ENCODE measurements at regions not wholly inside any gene's neighbourhood (a gene's known extent, or its start where the extent isn't known, plus 50 kb on each side); places are given as distances from the start of the nearest gene placed in this dataset.

- TF ChIP-seq, protein P1, sequence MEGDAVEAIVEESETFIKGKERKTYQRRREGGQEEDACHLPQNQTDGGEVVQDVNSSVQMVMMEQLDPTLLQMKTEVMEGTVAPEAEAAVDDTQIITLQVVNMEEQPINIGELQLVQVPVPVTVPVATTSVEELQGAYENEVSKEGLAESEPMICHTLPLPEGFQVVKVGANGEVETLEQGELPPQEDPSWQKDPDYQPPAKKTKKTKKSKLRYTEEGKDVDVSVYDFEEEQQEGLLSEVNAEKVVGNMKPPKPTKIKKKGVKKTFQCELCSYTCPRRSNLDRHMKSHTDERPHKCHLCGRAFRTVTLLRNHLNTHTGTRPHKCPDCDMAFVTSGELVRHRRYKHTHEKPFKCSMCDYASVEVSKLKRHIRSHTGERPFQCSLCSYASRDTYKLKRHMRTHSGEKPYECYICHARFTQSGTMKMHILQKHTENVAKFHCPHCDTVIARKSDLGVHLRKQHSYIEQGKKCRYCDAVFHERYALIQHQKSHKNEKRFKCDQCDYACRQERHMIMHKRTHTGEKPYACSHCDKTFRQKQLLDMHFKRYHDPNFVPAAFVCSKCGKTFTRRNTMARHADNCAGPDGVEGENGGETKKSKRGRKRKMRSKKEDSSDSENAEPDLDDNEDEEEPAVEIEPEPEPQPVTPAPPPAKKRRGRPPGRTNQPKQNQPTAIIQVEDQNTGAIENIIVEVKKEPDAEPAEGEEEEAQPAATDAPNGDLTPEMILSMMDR (IDR thresholded peaks at IDR 0.05; ENCODE audit: poor library complexity), result no peak
- TF ChIP-seq EZH2 (IDR thresholded peaks at IDR 0.05; ENCODE audit: borderline replicate concordance) (no peak), EZH2phosphoT487 (IDR thresholded peaks at IDR 0.05; ENCODE audit: low read depth, severe bottlenecking, unreplicated experiment) (no peak)
Measured at GRCh38 chr13:74187564-74187963, 53.4 kb upstream of the KLF12 start.
